ENCODE measurements at regions not wholly inside any gene's neighbourhood (a gene's known extent, or its start where the extent isn't known, plus 50 kb on each side); places are given as distances from the start of the nearest gene placed in this dataset.
"Not testable (repeated sequence)": the region's sequence is repeated elsewhere in the genome, so short reads cannot be mapped to it uniquely, and the experiment has no call there.

GRCh38 chr10:109386101-109386500, 537.2 kb downstream of the XPNPEP1 start:
- no peak for DNase-seq

- DNase-seq, result no peak
Measured at GRCh38 chr10:109379186-109379585, 544.1 kb downstream of the XPNPEP1 start.

GRCh38 chr10:109374215-109374614, 549.1 kb downstream of the XPNPEP1 start:
- no peak for DNase-seq

GRCh38 chr10:109359316-109359715, 564.0 kb downstream of the XPNPEP1 start:
- DNase-seq, result no peak

GRCh38 chr10:109358325-109358724, 565.0 kb downstream of the XPNPEP1 start:
- no peak for DNase-seq

- DNase-seq, result no peak
Measured at GRCh38 chr10:109348324-109348723, 575.0 kb downstream of the XPNPEP1 start.

- DNase-seq, result no peak
Measured at GRCh38 chr10:109343293-109343692, 580.0 kb downstream of the XPNPEP1 start.

- DNase-seq, result no peak
Measured at GRCh38 chr10:109341986-109342385, 581.3 kb downstream of the XPNPEP1 start.

- DNase-seq, result no peak
Measured at GRCh38 chr10:109328001-109328400, 595.3 kb downstream of the XPNPEP1 start.

GRCh38 chr10:109327266-109327665, 596.0 kb downstream of the XPNPEP1 start:
- DNase-seq, result no peak

- DNase-seq, result no peak
Measured at GRCh38 chr10:109324721-109325120, 598.6 kb downstream of the XPNPEP1 start.

GRCh38 chr10:109317746-109318366, 605.5 kb downstream of the XPNPEP1 start:
- DNase-seq, result no peak

GRCh38 chr10:109314016-109314415, 609.3 kb downstream of the XPNPEP1 start:
- DNase-seq, result not testable (repeated sequence)

GRCh38 chr10:109312555-109312954, 610.8 kb downstream of the XPNPEP1 start:
- DNase-seq, result not testable (repeated sequence)

GRCh38 chr10:109308971-109309370, 614.3 kb downstream of the XPNPEP1 start:
- DNase-seq, result no peak

- DNase-seq, result not testable (repeated sequence)
Measured at GRCh38 chr10:109307102-109307501, 616.2 kb downstream of the XPNPEP1 start.

GRCh38 chr10:109306698-109307097, 616.6 kb downstream of the XPNPEP1 start:
- DNase-seq, result no peak

- no peak for DNase-seq
Measured at GRCh38 chr10:109287858-109288257, 635.5 kb downstream of the XPNPEP1 start.

- no peak for DNase-seq
Measured at GRCh38 chr10:109282510-109282909, 640.8 kb downstream of the XPNPEP1 start.

- DNase-seq, result no peak
Measured at GRCh38 chr10:109281347-109281746, 642.0 kb downstream of the XPNPEP1 start.

- DNase-seq, result no peak
Measured at GRCh38 chr10:109280837-109281236, 642.5 kb downstream of the XPNPEP1 start.

- DNase-seq, result no peak
Measured at GRCh38 chr10:109277456-109277855, 645.9 kb downstream of the XPNPEP1 start.

- DNase-seq, result no peak
Measured at GRCh38 chr10:109275960-109276359, 647.4 kb downstream of the XPNPEP1 start.

- DNase-seq, result no peak
Measured at GRCh38 chr10:109274681-109275080, 648.6 kb downstream of the XPNPEP1 start.

- DNase-seq, result no peak
Measured at GRCh38 chr10:109270173-109270572, 653.1 kb downstream of the XPNPEP1 start.
